ENCODE measurements at regions not wholly inside any gene's neighbourhood (a gene's known extent, or its start where the extent isn't known, plus 50 kb on each side); places are given as distances from the start of the nearest gene placed in this dataset.

- FAIRE-seq (no peak), DNase-seq (ENCODE audit: insufficient read length, low spot score) (no peak)
Measured at GRCh38 chr11:119803726-119804294, 74.8 kb upstream of the NECTIN1 start.

DNA sequence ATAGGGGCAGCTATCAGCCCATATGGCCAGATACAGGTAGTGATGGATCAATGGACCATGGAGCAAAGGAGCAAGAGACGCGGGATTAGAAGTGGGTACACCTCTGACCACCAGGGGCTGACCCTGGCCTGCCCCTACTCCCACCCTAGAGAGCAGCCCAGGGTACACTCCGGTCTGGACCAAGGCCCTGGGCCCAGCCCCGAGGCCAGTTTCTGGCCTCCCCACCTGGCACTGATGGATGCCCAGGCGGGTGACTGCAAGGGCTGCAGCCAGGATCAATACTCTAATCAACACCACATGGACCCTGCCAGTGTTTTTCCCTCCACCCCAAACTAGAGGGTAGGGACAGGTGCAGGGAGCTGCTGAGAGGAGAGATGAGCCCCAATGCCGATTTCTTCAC, 74.1 kb upstream of the NECTIN1 start:
- FAIRE-seq (no peak), DNase-seq (ENCODE audit: insufficient read length, low spot score) (no peak)

- no peak for DNase-seq (ENCODE audit: insufficient read length, low spot score)
- no peak for FAIRE-seq
Measured at GRCh38 chr11:119802670-119803069, 73.7 kb upstream of the NECTIN1 start.

GRCh38 chr11:119800619-119801018, 71.6 kb upstream of the NECTIN1 start:
- no peak for FAIRE-seq

GRCh38 chr11:119800171-119800570, 71.2 kb upstream of the NECTIN1 start:
- FAIRE-seq (no peak), DNase-seq (ENCODE audit: insufficient read length, low spot score) (no peak)

More at GRCh38 chr11:119800619-119801018, 71.6 kb upstream of the NECTIN1 start:
- DNase-seq (ENCODE audit: insufficient read length, low spot score): no peak

DNA sequence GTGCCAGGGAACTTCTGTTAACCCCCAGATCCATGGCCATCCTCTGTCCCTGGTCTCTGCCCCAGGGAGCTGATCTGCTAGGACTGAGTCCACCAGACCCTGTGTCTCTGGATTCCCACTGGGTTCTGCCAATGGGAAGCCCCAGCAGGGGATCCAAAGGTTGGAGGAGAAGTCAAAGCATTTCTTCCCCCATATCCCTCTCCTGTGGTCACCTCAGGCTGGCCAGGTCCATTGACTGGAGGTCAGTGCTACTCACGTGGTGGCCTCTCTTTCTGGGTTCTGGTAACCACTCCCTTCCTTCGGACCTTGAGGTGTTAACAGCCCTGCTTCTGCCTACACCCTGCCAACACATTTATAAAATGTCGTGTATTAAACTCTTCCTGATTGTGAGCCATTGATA, 69.7 kb upstream of the NECTIN1 start:
- DNase-seq (ENCODE audit: insufficient read length, low spot score) (no peak), FAIRE-seq (no peak)

- DNase-seq (ENCODE audit: insufficient read length, low spot score) (no peak), FAIRE-seq (no peak)
Measured at GRCh38 chr11:119797736-119798135, 68.7 kb upstream of the NECTIN1 start.

- DNase-seq (ENCODE audit: insufficient read length, low spot score): no peak
- FAIRE-seq: no peak
Measured at GRCh38 chr11:119797123-119797611, 68.2 kb upstream of the NECTIN1 start.

DNA sequence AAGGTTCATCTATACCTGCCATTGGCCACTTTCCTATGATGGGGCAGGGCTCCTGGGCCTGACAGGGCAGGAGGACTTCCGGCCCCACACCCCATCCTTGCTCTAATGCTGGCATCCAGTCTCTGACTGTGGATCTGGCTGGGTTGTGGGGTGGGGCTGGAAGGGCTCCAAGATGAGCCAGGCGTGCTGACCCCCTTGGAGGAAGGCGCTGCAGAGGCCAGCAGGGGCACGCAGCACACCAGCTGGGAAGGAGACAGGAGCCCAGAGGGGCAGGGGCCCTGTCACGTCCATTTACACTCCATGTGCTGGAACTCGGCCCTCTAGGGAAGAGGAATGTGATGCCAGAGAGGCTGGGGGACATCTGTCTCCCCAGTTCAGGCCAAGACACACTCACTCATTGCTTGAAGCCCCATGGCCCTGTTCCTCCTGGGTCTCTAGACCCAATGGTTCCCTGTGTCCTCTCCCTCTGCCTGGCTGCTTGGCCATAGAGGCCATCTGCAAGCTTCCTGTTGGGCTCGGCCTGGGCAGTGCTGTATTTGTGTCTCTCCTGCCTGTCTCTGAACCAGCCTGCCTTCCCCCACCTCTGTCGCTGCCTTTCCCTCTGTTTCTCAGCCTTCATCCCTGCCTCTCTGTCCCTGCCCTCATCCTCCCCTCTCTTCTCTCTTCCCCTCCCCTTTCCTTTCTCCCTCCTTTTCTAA, 67.5 kb upstream of the NECTIN1 start:
- FAIRE-seq: no peak

GRCh38 chr11:119795690-119796089, 66.7 kb upstream of the NECTIN1 start:
- FAIRE-seq: no peak

More for the DNA sequence above, 67.5 kb upstream of the NECTIN1 start:
- DNase-seq (ENCODE audit: insufficient read length, low spot score): no peak

GRCh38 chr11:119795231-119795630, 66.2 kb upstream of the NECTIN1 start:
- DNase-seq (ENCODE audit: insufficient read length, low spot score) (no peak), FAIRE-seq (no peak)

More at GRCh38 chr11:119795690-119796089, 66.7 kb upstream of the NECTIN1 start:
- no peak for DNase-seq (ENCODE audit: insufficient read length, low spot score)

- no peak for FAIRE-seq
- DNase-seq (ENCODE audit: insufficient read length, low spot score): no peak
Measured at GRCh38 chr11:119794756-119795155, 65.8 kb upstream of the NECTIN1 start.

GRCh38 chr11:119794141-119794665, 65.2 kb upstream of the NECTIN1 start:
- no peak for DNase-seq (ENCODE audit: insufficient read length, low spot score)
- FAIRE-seq: no peak

DNA sequence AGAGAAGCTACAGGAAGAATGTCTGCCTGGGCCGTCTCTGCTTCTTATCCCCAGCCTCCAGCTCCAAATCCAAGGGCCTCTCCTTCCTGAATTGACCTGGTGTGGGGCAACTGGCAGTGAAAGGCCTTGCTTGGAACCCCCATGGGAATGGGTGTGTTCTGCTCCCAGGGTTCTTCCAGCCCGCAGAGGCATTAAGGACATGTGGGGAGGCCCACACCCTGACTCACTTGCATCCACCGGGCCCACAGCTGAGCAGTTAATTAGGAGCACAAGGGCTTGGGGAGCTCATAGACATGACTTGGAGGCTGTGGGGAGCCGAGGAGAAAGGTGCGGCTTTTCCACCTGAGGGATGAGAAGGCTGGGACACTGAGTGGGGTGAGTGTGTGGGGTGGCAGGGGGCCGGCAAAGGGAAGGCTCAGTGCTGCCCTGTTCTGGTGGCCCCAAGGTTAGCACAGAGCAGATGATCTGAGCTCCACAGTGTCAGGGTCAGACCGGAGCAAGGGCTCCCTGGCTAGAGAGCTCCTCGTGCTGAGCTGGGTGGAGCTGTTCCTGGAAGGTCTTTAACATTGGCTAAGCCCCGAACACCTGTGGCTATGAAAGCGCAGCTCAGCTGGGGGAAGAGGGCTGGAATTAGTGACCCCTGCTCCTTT, 64.5 kb upstream of the NECTIN1 start:
- DNase-seq (ENCODE audit: insufficient read length, low spot score) (no peak), FAIRE-seq (no peak)

- DNase-seq (ENCODE audit: insufficient read length, low spot score): no peak
- no peak for FAIRE-seq
Measured at GRCh38 chr11:119791701-119792151, 62.7 kb upstream of the NECTIN1 start.

DNA sequence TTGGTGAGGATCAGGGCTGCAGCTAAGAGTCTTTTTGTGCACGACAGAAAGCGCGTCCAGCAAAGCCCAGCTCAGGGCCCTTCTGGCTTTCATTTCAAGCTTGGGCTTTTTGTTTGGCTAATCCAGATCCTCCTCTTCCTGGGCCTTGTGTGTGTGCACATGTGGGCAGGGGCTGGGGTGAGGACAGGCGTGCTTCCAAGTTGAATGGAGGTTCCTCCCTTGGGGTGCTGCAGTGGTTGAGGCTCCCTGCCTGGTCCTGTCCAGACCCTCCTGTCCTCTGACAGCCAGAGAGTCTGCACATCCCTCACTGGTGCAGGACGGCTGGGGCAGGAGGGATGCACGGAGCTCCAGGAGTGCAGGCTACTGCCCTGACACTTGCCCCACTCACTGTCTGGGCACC, 62.0 kb upstream of the NECTIN1 start:
- DNase-seq (ENCODE audit: insufficient read length, low spot score) (no peak), FAIRE-seq (no peak)

GRCh38 chr11:119790476-119790875, 61.5 kb upstream of the NECTIN1 start:
- FAIRE-seq (no peak), DNase-seq (ENCODE audit: insufficient read length, low spot score) (no peak)

DNA sequence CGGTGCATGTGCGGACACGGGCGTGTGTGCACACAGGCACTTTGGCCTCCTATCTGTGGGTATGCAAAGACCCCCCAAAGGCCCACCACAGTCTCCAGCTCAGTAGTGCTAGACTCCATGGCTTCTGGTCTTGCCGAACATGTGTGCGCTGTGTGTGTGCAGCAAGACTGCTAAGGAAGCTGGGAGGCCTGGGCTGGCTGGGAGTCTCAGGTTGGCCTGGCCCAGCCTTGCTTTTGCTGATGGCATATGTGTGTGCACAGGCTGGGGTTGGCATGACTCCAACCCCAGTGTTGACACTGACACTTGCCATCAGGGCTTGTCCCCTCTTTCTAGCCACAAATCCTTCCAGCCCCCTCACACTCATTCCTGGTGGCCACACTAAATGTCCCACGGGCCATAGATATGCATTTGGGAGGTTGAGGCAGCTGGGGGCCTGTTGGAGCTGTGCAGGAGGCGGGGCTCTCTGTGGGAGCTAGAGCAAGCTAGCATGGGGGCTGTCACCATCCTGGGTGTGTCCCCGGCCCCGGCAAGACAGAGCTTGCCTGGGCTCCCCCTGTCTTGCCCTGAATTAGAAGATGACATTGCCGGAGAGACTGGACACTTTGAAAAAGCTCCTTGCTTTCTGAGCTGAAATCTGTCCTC, 60.9 kb upstream of the NECTIN1 start:
- FAIRE-seq (no peak), DNase-seq (ENCODE audit: insufficient read length, low spot score) (no peak)

DNA sequence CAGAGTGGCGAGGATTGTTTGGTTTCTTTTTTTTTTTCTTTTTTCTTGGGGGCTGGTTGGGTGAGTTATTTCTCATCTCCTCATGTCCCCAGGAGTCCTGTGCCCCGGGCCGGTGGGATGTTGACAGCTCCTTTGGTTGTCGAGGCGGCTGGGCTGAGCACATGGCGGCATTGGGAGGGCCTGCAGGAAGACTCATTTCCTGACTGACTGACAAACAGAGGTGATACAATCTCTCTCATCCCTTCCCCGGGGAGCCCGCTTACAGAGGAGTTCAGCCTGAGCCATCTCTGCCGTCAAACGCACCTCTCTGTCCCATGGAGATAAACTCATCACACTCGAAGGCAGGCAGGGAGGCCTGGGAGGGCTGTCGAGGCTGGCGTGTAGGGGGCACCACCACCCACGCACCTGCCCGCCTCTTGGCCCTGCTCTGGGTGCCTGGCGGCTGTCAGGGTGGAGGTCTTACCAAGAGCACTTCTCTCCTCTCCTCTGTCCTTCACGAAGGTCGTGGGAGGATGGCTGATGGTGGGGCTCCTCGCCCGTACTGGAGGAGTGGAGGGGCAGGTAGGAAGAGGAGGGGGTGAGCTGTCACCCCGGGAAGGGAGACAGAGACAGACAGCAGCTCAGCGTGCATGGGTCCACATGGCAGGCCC, 60.0 kb upstream of the NECTIN1 start:
- DNase-seq (ENCODE audit: insufficient read length, low spot score) (no peak), FAIRE-seq (no peak)

- DNase-seq (ENCODE audit: insufficient read length, low spot score) (no peak), FAIRE-seq (no peak)
Measured at GRCh38 chr11:119788096-119788883, 59.3 kb upstream of the NECTIN1 start.
